Fibroblast of upper back skin (primary cell): ENCODE measurements at regions not wholly inside any gene's neighbourhood (a gene's known extent, or its start where the extent isn't known, plus 50 kb on each side); places are given as distances from the start of the nearest gene placed in this dataset.

ENCODE experiments used
- DNase-seq: peaks from one replicate; pipeline ENCODE4 v3.0.0-alpha.2; 2013

GRCh38 chr4:182126096-182126495 is 117.1 kb upstream of the TENM3 start:
- DNase-seq = no peak

DNA sequence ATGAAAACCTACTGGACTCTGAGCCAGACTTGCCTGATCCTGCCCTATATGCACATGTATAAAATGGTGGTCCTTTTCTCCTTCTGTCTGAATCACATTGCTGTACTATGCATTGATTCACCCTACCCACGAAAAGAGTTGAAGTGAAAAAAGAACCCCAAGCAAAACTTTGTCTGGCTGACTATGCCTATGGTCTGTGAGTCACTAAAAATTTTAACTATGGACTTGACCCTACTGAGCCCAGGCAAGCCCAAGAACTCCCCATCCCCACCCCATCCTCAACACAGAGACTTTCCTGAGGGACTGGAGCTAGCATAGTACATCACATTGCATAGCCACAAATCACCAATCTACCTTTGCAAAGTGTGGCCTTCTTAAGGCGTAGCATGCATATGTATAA is 116.6 kb upstream of the TENM3 start:
- peak; percentile 58 for DNase-seq

DNA sequence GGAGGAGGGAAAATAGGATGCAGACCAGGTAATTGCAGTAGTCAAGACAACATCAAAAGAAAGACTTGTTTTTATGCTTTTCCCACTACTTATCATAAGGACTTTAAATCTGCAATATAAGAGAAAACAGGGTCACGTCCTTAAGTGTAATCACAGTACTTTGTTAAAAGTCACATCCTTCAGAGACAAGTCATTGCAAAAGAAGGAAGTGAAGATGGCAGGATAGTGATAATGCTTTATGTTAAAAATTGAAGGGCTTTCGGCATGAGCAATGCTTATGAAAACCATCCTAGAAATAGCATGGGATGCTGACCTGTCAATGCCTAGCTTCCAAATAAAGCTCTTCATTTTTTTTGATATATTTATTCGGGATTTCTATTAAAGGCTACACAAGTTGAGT is 110.2 kb upstream of the TENM3 start:
- DNase-seq = no peak

- no peak for DNase-seq
These were observed 108.9 kb upstream of the TENM3 start for GRCh38 chr4:182134261-182134660.

DNA sequence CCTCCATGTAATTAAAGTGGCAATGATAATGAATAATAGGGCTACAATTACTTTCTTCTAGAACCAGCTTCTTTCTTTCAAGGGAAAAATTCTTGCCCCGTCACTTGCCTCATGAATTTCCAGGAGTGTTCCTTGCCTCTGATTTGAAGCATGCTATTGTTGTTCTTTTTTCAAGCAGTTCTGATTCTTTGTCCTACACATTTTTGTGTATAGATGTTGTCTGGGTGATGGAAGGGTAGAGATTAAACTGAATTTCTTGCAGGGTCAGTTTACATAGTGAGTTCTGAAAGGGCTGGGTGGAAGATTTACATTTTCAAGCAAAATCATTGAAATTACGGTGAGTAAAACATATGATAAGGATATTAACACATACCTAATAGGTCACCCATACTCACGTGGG is 107.0 kb upstream of the TENM3 start:
- DNase-seq = no peak

GRCh38 chr4:182137343-182137742 is 105.9 kb upstream of the TENM3 start:
- DNase-seq = peak; percentile 84

- no peak for DNase-seq
These were observed 103.7 kb upstream of the TENM3 start for GRCh38 chr4:182139491-182139890.

DNA sequence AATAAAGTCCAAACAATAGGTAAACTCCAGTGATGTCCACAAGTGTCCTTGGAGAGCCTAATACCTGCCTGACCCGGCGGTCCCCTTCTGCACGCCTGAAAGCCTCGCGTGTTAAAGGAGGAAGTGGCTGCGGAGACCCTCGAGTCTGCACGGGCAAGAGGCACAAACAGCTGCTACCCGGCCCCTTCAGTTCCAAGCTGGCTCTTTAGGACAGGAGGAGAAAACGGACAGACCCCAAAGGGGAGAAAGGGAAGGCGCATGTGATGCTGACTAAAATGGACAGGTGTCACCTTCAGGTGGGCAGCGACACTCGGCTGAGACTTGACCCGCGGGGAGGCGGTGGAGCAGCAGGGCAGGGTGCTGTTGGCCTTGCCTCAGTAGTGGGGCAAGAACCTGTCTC is 102.7 kb upstream of the TENM3 start:
- DNase-seq = no peak

GRCh38 chr4:182141061-182141460 is 102.1 kb upstream of the TENM3 start:
- DNase-seq = peak; percentile 18

GRCh38 chr4:182142176-182143085 is 100.8 kb upstream of the TENM3 start:
- DNase-seq = peak; percentile 72

- peak; percentile 37 for DNase-seq
These were observed 99.9 kb upstream of the TENM3 start for GRCh38 chr4:182143086-182143821.

DNA sequence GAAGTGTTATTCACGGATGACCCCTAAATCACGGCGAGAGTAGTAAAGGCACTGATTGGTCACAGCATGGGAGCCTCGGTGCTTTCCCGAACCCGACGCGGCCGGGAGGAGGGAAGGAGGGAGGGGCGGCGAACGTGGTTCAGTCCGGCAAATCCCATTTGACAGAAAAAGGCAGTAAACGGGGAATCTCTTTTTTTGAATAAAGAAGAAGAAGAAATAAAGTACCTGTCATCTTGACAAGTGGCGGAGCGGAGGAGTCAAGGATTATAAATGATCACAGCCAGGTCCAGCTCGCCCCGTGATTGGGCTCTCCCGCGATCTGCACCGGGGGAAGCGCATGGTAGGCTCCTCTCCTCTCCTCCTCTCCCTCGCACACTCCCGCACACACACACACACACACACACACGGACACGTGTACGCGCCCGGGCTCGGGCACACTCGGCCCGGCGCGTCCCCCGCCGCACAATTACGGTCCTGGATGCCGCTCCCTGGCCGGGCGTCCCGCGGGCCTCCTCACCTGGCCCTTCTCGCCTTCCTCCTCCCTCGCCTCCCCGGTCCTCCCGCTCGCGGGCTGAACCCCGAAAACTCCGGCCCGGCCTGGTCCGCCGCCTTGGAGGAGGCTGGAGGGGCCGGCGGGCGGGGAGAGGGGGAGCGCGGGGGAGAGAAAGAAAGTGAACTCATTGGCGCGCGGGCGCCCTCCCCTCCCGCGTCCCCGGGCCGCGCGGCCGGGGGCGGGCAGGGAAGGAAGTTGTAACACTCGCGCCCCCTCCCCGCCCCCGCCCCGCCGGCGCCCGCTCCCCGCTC is 99.2 kb upstream of the TENM3 start:
- peak; percentile 90 for DNase-seq

DNA sequence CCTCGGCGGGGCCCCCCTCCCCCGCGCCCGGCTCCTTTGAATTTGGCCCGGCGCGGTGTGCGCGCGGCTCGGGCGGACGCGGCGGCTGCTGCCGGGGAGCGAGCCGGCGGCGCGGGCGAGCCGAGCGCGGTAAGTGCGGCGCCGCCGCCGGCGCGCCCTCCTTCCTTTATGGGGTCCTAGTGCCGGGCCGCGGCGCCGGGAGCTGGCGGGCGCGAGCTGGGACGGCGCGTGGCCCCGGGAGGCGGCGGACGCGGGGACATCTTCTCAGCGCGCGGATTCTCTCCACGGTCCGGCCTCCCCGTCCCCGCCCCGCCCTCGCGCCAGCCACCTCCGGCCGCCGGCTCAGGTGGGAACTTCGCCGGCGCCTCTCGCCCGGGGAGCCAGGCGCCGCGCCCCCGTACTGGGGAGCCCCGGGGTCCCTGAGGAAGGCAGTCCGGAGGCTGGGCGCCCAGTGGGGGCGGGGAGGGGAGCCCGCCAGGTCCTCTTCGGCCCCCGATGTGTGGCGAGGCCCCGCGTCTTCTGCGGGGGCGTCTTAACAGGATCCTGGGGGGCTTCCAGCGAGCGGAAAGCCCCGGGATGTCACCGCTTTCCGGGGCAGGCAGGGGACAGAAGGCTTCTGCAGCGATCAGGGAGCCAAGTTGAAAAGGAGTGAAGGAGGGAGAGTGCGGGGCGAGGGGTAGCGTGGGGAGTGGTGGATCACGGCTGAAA is 98.4 kb upstream of the TENM3 start:
- DNase-seq = no peak

DNA sequence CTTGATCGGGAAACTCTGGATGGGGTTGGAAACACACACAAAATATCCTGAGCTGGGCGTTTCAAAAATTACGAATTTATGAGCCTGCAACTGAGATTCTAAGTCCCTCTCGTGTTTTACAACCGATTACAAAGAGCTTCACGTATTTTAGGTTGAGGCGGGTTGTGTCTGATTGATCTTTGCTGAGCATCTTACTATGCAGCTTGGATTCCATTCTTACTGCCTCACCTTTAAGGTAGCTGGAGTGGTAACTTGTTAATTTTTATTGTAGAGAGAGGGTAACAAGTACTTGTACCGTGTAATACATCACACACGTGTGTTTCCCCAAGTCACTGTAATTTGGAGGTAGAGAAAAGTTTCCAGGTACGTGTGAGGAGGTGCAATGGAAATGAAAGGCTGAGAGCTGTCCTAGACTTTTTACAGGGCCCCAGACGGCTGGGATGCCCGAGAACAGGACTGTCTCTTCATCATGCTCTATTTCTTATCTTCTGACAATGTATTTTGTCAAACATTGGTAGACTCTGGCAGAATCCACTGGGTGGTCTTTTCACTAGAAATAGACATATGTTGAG is 97.8 kb upstream of the TENM3 start:
- DNase-seq = peak; percentile 26

DNA sequence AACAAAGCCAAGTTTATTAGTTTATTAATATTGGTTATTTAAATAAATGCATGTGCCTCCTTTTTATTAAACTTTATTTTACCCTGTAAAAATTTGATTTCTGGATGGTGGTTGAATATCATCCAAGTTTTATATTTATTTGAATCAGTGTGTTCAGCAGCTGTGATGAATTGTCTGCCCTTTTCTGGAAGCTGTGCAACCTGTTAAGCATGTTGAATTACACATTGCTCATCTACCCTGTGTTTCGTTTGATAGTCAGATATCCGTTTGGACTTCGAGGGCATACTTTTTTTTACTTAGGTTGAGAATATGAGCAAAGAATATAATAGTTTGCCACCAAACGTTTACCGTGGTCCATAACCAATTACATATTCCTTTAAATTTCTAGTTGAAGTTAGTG is 95.8 kb upstream of the TENM3 start:
- no peak for DNase-seq

- no peak for DNase-seq
These were observed 92.6 kb upstream of the TENM3 start for GRCh38 chr4:182150645-182151044.

DNA sequence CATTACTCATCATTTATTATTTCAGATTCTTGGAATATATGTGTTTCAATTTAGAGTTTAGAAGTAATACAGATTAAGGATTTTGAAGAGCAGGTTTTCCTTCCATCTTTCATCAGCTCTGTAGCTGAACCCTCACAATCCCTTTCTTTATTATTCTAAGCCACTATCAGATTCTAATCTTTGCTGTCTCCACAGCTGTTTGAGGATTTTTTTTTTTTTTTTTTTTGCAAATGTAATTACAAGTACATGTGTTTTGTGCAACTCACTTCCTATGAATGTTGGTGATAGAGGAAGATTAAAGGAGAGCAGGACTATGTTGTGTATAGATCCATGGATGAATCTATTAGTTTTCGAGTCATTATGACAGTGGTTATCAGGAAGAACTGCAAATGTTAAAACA is 87.4 kb upstream of the TENM3 start:
- no peak for DNase-seq

GRCh38 chr4:182163180-182163579 is 80.0 kb upstream of the TENM3 start:
- no peak for DNase-seq

DNA sequence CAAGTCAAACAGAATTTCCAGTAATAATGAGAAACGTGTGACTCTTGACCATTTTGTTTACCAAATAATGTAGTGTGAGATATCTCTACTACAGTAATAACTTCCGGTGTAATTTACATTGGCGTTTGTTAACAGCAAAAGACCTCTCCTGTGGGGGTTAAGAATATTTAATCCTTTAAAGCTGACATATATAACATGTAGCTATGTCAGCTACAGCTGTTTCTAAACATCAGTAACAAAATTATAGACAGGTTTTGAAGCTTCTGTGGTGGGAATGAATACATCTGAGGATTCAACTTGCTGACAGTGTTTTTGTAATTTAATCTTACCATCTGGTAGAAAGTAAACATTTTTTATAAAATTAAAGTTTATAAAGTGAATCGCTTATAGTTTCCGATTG is 73.6 kb upstream of the TENM3 start:
- no peak for DNase-seq

DNA sequence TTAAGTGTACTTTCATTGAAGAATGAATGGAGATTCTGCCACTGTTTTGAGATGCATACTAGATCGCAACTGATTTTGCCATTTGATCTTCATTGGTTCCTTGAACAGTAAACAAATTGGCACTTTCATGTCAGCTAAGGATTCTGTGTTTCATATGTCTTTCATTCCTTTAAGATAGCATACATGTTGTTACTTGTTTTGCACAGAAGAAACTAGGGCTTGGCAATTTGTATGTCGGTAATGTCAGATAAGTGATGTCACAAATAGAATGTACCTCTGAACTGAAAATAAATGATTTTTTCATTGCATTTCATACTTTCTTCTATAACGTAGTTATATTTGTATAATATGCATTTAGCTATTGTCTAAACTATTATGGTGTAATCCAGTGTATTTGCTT is 73.2 kb upstream of the TENM3 start:
- DNase-seq = no peak

DNA sequence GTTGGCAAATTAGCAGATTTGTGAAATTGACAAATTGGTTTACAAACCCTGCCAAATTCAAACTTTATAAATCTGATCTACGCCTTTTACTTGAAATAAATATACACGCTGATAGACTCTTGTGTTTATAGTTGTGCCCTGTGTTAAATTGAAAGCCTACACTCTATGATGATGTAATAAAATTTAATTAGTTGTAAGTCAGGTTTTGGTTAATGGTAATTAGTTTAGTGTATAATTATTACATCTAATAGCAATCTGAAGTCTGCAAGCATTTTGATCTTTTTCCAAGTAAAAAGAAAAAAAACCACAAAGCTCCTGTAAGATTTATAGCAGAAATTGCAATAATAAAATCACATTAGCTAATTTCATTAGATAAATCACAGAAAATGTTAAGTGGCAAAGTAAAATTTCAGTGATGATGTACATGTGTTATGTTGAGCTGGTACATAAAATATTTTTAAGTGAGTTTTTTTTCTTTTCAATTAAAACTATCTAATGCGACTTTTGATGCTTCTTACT is 72.7 kb upstream of the TENM3 start:
- DNase-seq = no peak

GRCh38 chr4:182174979-182175378 is 68.2 kb upstream of the TENM3 start:
- no peak for DNase-seq
